Neural progenitor cell (in vitro differentiated cells): ENCODE measurements at regions not wholly inside any gene's neighbourhood (a gene's known extent, or its start where the extent isn't known, plus 50 kb on each side); places are given as distances from the start of the nearest gene placed in this dataset.

ENCODE experiments used
- EZH2 ChIP-seq: fragments of 200-600 bp; sonication (generic); IDR thresholded peaks from 2 replicates; pipeline ENCODE4 v1.6.1; 2017; ENCODE audit warnings: antibody characterized with exemption, mild to moderate bottlenecking, moderate library complexity
- EZH2phosphoT487 ChIP-seq: fragments of 200-600 bp; sonication (generic); IDR thresholded peaks from 2 replicates; pipeline ENCODE4 v1.6.1; 2017; ENCODE audit warnings: antibody characterized with exemption
- TF ChIP-seq, protein P1 (sequence below): fragments of 200-600 bp; sonication (generic); IDR thresholded peaks from 2 replicates; pipeline ENCODE4 v1.5.1; 2017; ENCODE audit warnings: antibody characterized with exemption, mild to moderate bottlenecking

DNA sequence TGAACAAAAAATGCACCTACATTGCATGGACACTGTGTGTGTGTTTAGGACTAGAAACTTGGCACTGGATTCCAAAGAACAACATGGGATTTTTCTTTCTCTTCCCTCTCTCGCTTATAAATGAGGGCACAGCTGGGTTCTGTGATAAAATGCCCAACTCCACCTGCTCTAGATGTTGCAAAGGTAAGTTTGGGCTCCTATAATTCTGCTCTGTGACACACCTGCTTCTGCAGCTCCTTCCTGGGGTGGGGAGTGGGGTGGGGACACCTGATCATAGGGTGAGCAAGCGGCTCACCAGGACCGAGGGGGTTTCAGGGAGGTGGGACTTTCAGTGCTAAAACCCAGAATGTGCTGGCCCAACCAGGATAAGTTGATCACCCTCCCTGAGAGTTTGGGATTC lies 104.3 kb downstream of the AXIN2 start:
- TF ChIP-seq, protein P1, sequence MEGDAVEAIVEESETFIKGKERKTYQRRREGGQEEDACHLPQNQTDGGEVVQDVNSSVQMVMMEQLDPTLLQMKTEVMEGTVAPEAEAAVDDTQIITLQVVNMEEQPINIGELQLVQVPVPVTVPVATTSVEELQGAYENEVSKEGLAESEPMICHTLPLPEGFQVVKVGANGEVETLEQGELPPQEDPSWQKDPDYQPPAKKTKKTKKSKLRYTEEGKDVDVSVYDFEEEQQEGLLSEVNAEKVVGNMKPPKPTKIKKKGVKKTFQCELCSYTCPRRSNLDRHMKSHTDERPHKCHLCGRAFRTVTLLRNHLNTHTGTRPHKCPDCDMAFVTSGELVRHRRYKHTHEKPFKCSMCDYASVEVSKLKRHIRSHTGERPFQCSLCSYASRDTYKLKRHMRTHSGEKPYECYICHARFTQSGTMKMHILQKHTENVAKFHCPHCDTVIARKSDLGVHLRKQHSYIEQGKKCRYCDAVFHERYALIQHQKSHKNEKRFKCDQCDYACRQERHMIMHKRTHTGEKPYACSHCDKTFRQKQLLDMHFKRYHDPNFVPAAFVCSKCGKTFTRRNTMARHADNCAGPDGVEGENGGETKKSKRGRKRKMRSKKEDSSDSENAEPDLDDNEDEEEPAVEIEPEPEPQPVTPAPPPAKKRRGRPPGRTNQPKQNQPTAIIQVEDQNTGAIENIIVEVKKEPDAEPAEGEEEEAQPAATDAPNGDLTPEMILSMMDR = no peak
- TF ChIP-seq EZH2phosphoT487 = no peak
- no peak for TF ChIP-seq EZH2
